ENCODE measurements at regions not wholly inside any gene's neighbourhood (a gene's known extent, or its start where the extent isn't known, plus 50 kb on each side); places are given as distances from the start of the nearest gene placed in this dataset.
A peak's percentile ranks its signal among the peaks of the same experiment; 100 is the strongest.

GRCh38 chr5:67293226-67293625 lies 96.6 kb upstream of the CD180 start:
- Histone ChIP-seq H3K4me3 (ENCODE audit: low read depth, low read length) (no peak overlapping the region), H2BK120ac (ENCODE audit: insufficient read depth, low read length, poor library complexity) (no peak overlapping the region), H3K79me2 (ENCODE audit: control insufficient read depth, insufficient read depth, low read length, poor library complexity) (no peaks in the 10 kb centered on the region), H3K36me3 (ENCODE audit: control insufficient read depth in 1 of 2, insufficient read depth in 2 of 2, low read length in 2 of 2) (no peaks in the 10 kb centered on the region), H2AK5ac (ENCODE audit: low read length) (no peak overlapping the region), H4K8ac (ENCODE audit: low read depth, low read length) (no peak overlapping the region), H4K12ac (ENCODE audit: low read depth, low read length) (no peak overlapping the region), H4K91ac (ENCODE audit: low read depth, low read length) (no peak overlapping the region), H3K9ac (ENCODE audit: low read length) (no peak overlapping the region), H3K4me2 (ENCODE audit: low read length) (no peak overlapping the region), H3K4me1 (ENCODE audit: control insufficient read depth in 1 of 2, insufficient read depth in 2 of 2, low read length in 2 of 2) (peaks cover 6 to 10% of the 10 kb centered on the region in 2 experiments), H3K4ac (ENCODE audit: low read depth, low read length) (no peak overlapping the region), H2BK12ac (ENCODE audit: low read length) (no peak overlapping the region), H3K18ac (ENCODE audit: low read length) (no peak overlapping the region), H2AFZ (ENCODE audit: insufficient read depth, low read length, poor library complexity) (no peak overlapping the region), H3K9me3 (ENCODE audit: insufficient read depth, low read depth, low read length) (no peaks in the 10 kb centered on the region), H3K14ac (ENCODE audit: low read length) (no peak overlapping the region), H3K27me3 (ENCODE audit: insufficient read depth, low read length) (no peaks in the 10 kb centered on the region), H2BK5ac (ENCODE audit: low read depth, low read length, poor library complexity) (no peak overlapping the region), H3K23ac (ENCODE audit: low read length) (no peak overlapping the region), H3K27ac (ENCODE audit: low read depth, low read length) (no peak overlapping the region), H3K79me1 (ENCODE audit: low read length) (peaks cover 5% of the 10 kb centered on the region)
- no peak for DNase-seq

- Histone ChIP-seq H3K4me1 (ENCODE audit: control insufficient read depth in 1 of 2, insufficient read depth in 2 of 2, low read length in 2 of 2) (peaks cover 3 to 5% of the 10 kb centered on the region in 2 experiments), H2AK5ac (ENCODE audit: low read length) (no peak overlapping the region), H3K36me3 (ENCODE audit: control insufficient read depth in 1 of 2, insufficient read depth in 2 of 2, low read length in 2 of 2) (no peaks in the 10 kb centered on the region), H4K91ac (ENCODE audit: low read depth, low read length) (no peak overlapping the region), H3K9ac (ENCODE audit: low read length) (no peak overlapping the region), H3K4me3 (ENCODE audit: low read depth, low read length) (no peak overlapping the region), H3K14ac (ENCODE audit: low read length) (no peak overlapping the region), H3K27ac (ENCODE audit: low read depth, low read length) (no peak overlapping the region), H2AFZ (ENCODE audit: insufficient read depth, low read length, poor library complexity) (no peak overlapping the region), H3K18ac (ENCODE audit: low read length) (no peak overlapping the region), H2BK5ac (ENCODE audit: low read depth, low read length, poor library complexity) (no peak overlapping the region), H2BK120ac (ENCODE audit: insufficient read depth, low read length, poor library complexity) (no peak overlapping the region), H3K9me3 (ENCODE audit: insufficient read depth, low read depth, low read length) (no peaks in the 10 kb centered on the region), H3K4ac (ENCODE audit: low read depth, low read length) (no peak overlapping the region), H3K23ac (ENCODE audit: low read length) (no peak overlapping the region), H4K8ac (ENCODE audit: low read depth, low read length) (no peak overlapping the region), H4K12ac (ENCODE audit: low read depth, low read length) (no peak overlapping the region), H3K79me2 (ENCODE audit: control insufficient read depth, insufficient read depth, low read length, poor library complexity) (no peaks in the 10 kb centered on the region), H3K4me2 (ENCODE audit: low read length) (no peak overlapping the region), H2BK12ac (ENCODE audit: low read length) (no peak overlapping the region), H3K27me3 (ENCODE audit: insufficient read depth, low read length) (no peaks in the 10 kb centered on the region), H3K79me1 (ENCODE audit: low read length) (peaks cover 1% of the 10 kb centered on the region)
- DNase-seq: peak; percentile 15 to 67
- WGBS (ENCODE audit: extremely low coverage, insufficient coverage, insufficient read length): no CpG with 5 or more reads among the region's 4 CpGs
Measured at GRCh38 chr5:67292201-67292940, 95.8 kb upstream of the CD180 start.

GRCh38 chr5:67291671-67292070 lies 95.1 kb upstream of the CD180 start:
- Histone ChIP-seq H4K12ac (ENCODE audit: low read depth, low read length) (no peak overlapping the region), H3K27ac (ENCODE audit: low read depth, low read length) (no peak overlapping the region), H2AK5ac (ENCODE audit: low read length) (no peak overlapping the region), H3K79me1 (ENCODE audit: low read length) (no peaks in the 10 kb centered on the region), H3K4me3 (ENCODE audit: low read depth, low read length) (no peak overlapping the region), H3K9ac (ENCODE audit: low read length) (no peak overlapping the region), H2BK5ac (ENCODE audit: low read depth, low read length, poor library complexity) (no peak overlapping the region), H3K27me3 (ENCODE audit: insufficient read depth, low read length) (no peaks in the 10 kb centered on the region), H3K23ac (ENCODE audit: low read length) (no peak overlapping the region), H4K8ac (ENCODE audit: low read depth, low read length) (no peak overlapping the region), H2BK12ac (ENCODE audit: low read length) (no peak overlapping the region), H3K18ac (ENCODE audit: low read length) (no peak overlapping the region), H3K4ac (ENCODE audit: low read depth, low read length) (no peak overlapping the region), H3K9me3 (ENCODE audit: insufficient read depth, low read depth, low read length) (no peaks in the 10 kb centered on the region), H3K4me2 (ENCODE audit: low read length) (no peak overlapping the region), H2BK120ac (ENCODE audit: insufficient read depth, low read length, poor library complexity) (no peak overlapping the region), H3K79me2 (ENCODE audit: control insufficient read depth, insufficient read depth, low read length, poor library complexity) (no peaks in the 10 kb centered on the region), H3K4me1 (ENCODE audit: control insufficient read depth in 1 of 2, insufficient read depth in 2 of 2, low read length in 2 of 2) (peaks cover 2 to 4% of the 10 kb centered on the region in 2 experiments), H3K36me3 (ENCODE audit: control insufficient read depth in 1 of 2, insufficient read depth in 2 of 2, low read length in 2 of 2) (no peaks in the 10 kb centered on the region), H3K14ac (ENCODE audit: low read length) (no peak overlapping the region), H4K91ac (ENCODE audit: low read depth, low read length) (no peak overlapping the region), H2AFZ (ENCODE audit: insufficient read depth, low read length, poor library complexity) (no peak overlapping the region)
- no CpG with 5 or more reads among the region's 7 CpGs for WGBS (ENCODE audit: extremely low coverage, insufficient coverage, insufficient read length)
- no peak for DNase-seq

DNA sequence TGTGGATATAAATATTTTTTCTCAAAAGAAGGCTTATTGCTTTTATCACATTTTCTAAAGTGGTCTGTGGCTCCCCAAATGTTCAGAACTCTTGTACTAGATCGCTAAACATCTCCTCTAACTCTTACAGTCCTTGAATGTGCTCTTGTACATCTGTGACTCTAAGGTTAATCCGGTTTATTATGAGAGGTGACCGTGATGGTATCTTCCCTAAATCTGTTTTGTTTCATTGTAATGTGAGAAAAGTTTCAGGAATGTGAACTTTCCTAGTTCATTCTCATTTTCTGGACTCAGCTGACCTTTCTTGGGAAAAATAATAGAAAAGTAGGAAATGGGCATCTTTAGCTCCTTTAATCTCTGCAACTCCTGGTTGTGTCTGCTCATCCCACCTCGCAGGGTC lies 94.5 kb upstream of the CD180 start:
- Histone ChIP-seq H2AK5ac (ENCODE audit: low read length) (no peak overlapping the region), H4K8ac (ENCODE audit: low read depth, low read length) (no peak overlapping the region), H3K9me3 (ENCODE audit: insufficient read depth, low read depth, low read length) (no peaks in the 10 kb centered on the region), H3K23ac (ENCODE audit: low read length) (no peak overlapping the region), H2AFZ (ENCODE audit: insufficient read depth, low read length, poor library complexity) (no peak overlapping the region), H3K27ac (ENCODE audit: low read depth, low read length) (no peak overlapping the region), H3K4me1 (ENCODE audit: control insufficient read depth in 1 of 2, insufficient read depth in 2 of 2, low read length in 2 of 2) (peaks cover 2 to 4% of the 10 kb centered on the region in 2 experiments), H2BK12ac (ENCODE audit: low read length) (no peak overlapping the region), H3K14ac (ENCODE audit: low read length) (no peak overlapping the region), H2BK120ac (ENCODE audit: insufficient read depth, low read length, poor library complexity) (no peak overlapping the region), H4K91ac (ENCODE audit: low read depth, low read length) (no peak overlapping the region), H4K12ac (ENCODE audit: low read depth, low read length) (no peak overlapping the region), H3K4ac (ENCODE audit: low read depth, low read length) (no peak overlapping the region), H3K79me1 (ENCODE audit: low read length) (no peaks in the 10 kb centered on the region), H3K4me3 (ENCODE audit: low read depth, low read length) (no peak overlapping the region), H3K18ac (ENCODE audit: low read length) (no peak overlapping the region), H3K36me3 (ENCODE audit: control insufficient read depth in 1 of 2, insufficient read depth in 2 of 2, low read length in 2 of 2) (no peaks in the 10 kb centered on the region), H3K27me3 (ENCODE audit: insufficient read depth, low read length) (no peaks in the 10 kb centered on the region), H3K4me2 (ENCODE audit: low read length) (no peak overlapping the region), H3K79me2 (ENCODE audit: control insufficient read depth, insufficient read depth, low read length, poor library complexity) (no peaks in the 10 kb centered on the region), H3K9ac (ENCODE audit: low read length) (no peak overlapping the region), H2BK5ac (ENCODE audit: low read depth, low read length, poor library complexity) (no peak overlapping the region)
- WGBS (ENCODE audit: extremely low coverage, insufficient coverage, insufficient read length): no CpG with 5 or more reads among the region's 4 CpGs
- peak in 1 of 2 donors; percentile 40 for DNase-seq
